Colonic mucosa (tissue), 4 donors: ENCODE measurements at regions not wholly inside any gene's neighbourhood (a gene's known extent, or its start where the extent isn't known, plus 50 kb on each side); places are given as distances from the start of the nearest gene placed in this dataset.

ENCODE experiments used
- DNase-seq: peaks from one replicate; pipeline ENCODE4 v3.0.0-alpha.2; 2020
- H3K27ac ChIP-seq: fragments of 200-600 bp; one replicate; pipeline ENCODE4 v1.8.0; 2021
- H3K27me3 ChIP-seq: fragments of 200-600 bp; one replicate; pipeline ENCODE4 v1.8.0; 2021
- H3K36me3 ChIP-seq: fragments of 200-600 bp; one replicate; pipeline ENCODE4 v1.8.0; 2021
- H3K4me1 ChIP-seq: fragments of 200-600 bp; one replicate; pipeline ENCODE4 v1.8.0; 2021; ENCODE audit warnings: mild to moderate bottlenecking
- H3K4me3 ChIP-seq: fragments of 200-600 bp; one replicate; pipeline ENCODE4 v1.8.0; 2021
- H3K9ac ChIP-seq, 2 donors: one replicate each; pipeline ENCODE4 v1.7.0; 2013; ENCODE audit warnings: control low read depth in 2 of 2, low read depth in 2 of 2, low read length in 2 of 2
- H3K9me3 ChIP-seq: fragments of 200-600 bp; one replicate; pipeline ENCODE4 v1.8.0; 2021
- intact Hi-C: fragments of 100-400 bp; cut with DNase I; formaldehyde crosslinking; loops from one replicate; pipeline ENCODE4 v1.14.1; 2022
- TF ChIP-seq, protein P1 (sequence below): fragments of 200-600 bp; IDR thresholded peaks from one replicate; pipeline ENCODE4 v1.8.0; 2022; ENCODE audit warnings: antibody characterized with exemption, mild to moderate bottlenecking
- donor health status: healthy.
- donor health status: DM: no; HTN: no; CAD: no.
- donor health status: DM: no; HTN: no; CAD: no.

DNA sequence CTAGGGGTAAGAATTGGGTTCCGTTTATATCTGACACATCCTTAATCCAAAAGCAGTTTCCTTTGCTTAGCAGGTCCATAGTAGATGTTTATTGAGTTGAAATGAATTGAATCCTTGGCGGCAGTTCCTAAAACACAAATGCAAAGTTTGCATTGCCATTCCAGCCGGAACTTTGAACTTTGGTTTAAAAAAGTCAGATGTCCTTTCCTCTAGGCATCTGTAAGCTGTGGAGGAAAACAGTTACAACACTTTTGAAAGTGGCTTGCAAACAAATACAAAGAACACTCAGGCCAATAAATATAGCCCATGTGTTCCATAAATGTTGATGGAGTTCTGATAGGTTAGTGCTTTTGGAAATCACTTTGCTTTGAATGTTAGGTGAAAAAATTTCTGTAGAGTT lies 374.7 kb upstream of the RARB start:
- intact Hi-C loops = no loop called here
- no peak overlapping the region for H3K27ac ChIP-seq
- no peaks in the 10 kb centered on the region for H3K4me1 ChIP-seq
- no peak overlapping the region for H3K9ac ChIP-seq
- no peak overlapping the region for H3K4me3 ChIP-seq
- TF ChIP-seq, protein P1, sequence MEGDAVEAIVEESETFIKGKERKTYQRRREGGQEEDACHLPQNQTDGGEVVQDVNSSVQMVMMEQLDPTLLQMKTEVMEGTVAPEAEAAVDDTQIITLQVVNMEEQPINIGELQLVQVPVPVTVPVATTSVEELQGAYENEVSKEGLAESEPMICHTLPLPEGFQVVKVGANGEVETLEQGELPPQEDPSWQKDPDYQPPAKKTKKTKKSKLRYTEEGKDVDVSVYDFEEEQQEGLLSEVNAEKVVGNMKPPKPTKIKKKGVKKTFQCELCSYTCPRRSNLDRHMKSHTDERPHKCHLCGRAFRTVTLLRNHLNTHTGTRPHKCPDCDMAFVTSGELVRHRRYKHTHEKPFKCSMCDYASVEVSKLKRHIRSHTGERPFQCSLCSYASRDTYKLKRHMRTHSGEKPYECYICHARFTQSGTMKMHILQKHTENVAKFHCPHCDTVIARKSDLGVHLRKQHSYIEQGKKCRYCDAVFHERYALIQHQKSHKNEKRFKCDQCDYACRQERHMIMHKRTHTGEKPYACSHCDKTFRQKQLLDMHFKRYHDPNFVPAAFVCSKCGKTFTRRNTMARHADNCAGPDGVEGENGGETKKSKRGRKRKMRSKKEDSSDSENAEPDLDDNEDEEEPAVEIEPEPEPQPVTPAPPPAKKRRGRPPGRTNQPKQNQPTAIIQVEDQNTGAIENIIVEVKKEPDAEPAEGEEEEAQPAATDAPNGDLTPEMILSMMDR = no peak
- DNase-seq = no peak
- no peaks in the 10 kb centered on the region for H3K27me3 ChIP-seq
- no peaks in the 10 kb centered on the region for H3K36me3 ChIP-seq
- H3K9me3 ChIP-seq = no peaks in the 10 kb centered on the region

DNA sequence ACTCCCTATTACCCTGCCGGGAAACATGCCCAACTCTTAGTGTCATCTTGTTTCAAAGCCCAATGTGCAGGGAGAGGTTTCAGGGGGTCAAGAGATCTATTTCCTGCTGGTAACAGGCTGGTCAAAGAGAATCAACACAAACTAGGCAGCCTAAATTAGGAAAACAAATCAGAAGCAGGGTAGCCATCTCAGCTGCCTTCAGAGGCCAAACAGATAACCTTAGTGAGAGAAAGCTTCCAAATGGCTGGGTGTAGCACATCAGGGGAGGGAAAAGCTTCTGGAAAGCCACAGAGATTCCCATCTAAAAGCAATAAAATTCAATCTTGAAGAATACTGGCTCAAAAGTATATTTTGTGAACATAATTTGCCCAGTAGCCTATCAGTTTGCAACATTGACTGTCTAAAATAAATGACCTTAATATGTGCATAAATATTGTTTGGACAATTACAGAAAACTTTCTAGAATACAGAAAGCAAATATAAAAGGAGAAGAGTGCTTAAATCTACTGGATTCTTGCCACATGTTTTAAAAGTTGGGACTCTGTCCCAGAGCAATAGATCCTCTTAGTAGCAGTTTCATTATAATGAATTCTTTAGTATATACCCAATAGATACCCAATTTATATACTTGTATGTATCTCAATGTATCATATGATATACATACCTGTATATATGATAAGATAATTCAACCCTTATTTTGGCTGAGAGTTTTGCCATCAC lies 371.9 kb upstream of the RARB start:
- Histone ChIP-seq H3K4me3 (no peak overlapping the region), H3K27ac (no peak overlapping the region), H3K9ac (no peak overlapping the region), H3K9me3 (no peaks in the 10 kb centered on the region), H3K27me3 (no peaks in the 10 kb centered on the region), H3K4me1 (no peaks in the 10 kb centered on the region), H3K36me3 (no peaks in the 10 kb centered on the region)
- no peak for DNase-seq
- TF ChIP-seq, protein P1 = no peak
- intact Hi-C loops = no loop called here

DNA sequence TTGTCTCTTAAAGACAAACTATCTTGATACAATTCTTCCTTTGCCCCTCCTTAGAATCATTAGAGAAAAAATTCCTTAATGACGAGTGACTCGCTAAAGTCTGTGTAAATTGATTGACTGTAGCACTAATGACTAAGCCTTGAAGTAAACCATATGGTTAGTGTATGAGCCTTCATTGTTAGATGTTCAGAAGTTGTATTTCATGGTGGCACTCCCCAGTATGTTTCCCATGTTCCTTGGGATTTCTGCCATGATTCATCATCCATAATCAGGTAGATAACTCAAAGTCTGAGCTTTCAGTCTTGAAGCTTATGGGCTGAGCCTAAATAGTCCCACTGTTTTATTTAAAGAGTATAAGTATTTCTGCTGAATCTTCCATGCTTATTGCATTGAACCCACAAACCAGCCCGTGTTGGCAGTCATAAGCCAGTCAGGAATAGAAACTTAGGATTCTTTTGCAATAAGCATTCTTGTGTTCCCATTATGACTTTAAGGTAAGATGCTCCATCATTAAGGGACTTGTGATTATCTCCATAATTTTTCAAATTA lies 371.2 kb upstream of the RARB start:
- no peak for DNase-seq
- no peak overlapping the region for H3K4me3 ChIP-seq
- no peaks in the 10 kb centered on the region for H3K9me3 ChIP-seq
- TF ChIP-seq, protein P1 = no peak
- no peaks in the 10 kb centered on the region for H3K27me3 ChIP-seq
- no peaks in the 10 kb centered on the region for H3K4me1 ChIP-seq
- H3K9ac ChIP-seq = no peak overlapping the region
- intact Hi-C loops = no loop called here
- H3K36me3 ChIP-seq = no peaks in the 10 kb centered on the region
- no peak overlapping the region for H3K27ac ChIP-seq

DNA sequence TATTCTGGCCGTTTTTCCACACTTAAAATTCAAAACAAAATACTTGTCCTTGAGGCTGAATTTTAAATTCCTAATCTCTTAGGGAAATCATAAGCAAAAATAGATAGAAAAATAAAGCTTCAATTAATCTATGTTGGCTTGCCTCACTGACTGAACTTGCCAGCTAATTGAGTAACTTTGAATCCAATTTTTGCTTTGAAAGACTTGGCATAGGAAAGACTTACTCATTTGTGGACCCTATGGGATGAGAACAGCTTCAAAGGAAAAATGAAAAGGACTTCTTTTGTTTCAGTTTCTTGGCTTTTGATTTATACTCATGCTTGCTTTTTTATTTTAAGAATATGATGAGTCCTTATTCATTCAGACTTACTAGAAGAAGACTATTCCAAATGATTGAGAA lies 370.7 kb upstream of the RARB start:
- DNase-seq = no peak
- no peak overlapping the region for H3K4me3 ChIP-seq
- TF ChIP-seq, protein P1 = no peak
- H3K36me3 ChIP-seq = no peaks in the 10 kb centered on the region
- intact Hi-C loops = no loop called here
- H3K27ac ChIP-seq = no peak overlapping the region
- no peaks in the 10 kb centered on the region for H3K4me1 ChIP-seq
- no peaks in the 10 kb centered on the region for H3K27me3 ChIP-seq
- H3K9me3 ChIP-seq = no peaks in the 10 kb centered on the region
- H3K9ac ChIP-seq = no peak overlapping the region

DNA sequence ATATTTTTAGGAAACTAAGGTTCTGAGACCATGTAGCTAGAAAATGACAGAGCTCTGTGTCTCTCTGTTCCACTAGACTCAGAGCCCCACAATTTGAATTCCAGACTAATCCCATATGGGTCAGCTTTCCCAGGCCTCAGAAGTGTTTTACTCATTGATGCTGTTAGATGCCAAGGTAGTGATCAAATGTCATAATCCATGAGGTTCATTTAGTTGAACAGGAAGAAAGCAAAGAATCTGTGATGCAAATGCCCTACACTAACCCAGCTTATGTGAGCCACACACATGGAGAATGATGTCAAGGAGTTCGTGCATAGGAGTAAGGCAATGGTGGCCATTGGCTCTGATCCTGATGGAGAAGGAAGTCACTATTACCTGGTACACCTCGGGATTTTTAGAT lies 363.4 kb upstream of the RARB start:
- TF ChIP-seq, protein P1 = no peak
- H3K4me1 ChIP-seq = no peaks in the 10 kb centered on the region
- DNase-seq = no peak
- no peak overlapping the region for H3K27ac ChIP-seq
- no peak overlapping the region for H3K9ac ChIP-seq
- H3K4me3 ChIP-seq = no peak overlapping the region
- no peaks in the 10 kb centered on the region for H3K27me3 ChIP-seq
- no peaks in the 10 kb centered on the region for H3K9me3 ChIP-seq
- H3K36me3 ChIP-seq = no peaks in the 10 kb centered on the region
- intact Hi-C loops = no loop called here
